Neural crest cell (in vitro differentiated cells): ENCODE measurements at regions not wholly inside any gene's neighbourhood (a gene's known extent, or its start where the extent isn't known, plus 50 kb on each side); places are given as distances from the start of the nearest gene placed in this dataset.

ENCODE experiments used
- DNase-seq: peaks from one replicate; pipeline ENCODE4 v3.0.0; 2021; ENCODE audit warnings: low read depth, mixed read lengths, low spot score
- H3K27ac Mint-ChIP-seq: one replicate; pipeline ENCODE4 v1.8.0; 2021; ENCODE audit warnings: mild to moderate bottlenecking, mixed read lengths; ENCODE audit not compliant: unreplicated experiment
- H3K27me3 Mint-ChIP-seq: 2 replicates; pipeline ENCODE4 v1.8.0; 2021; ENCODE audit warnings: low read depth, mild to moderate bottlenecking, mixed read lengths
- H3K36me3 Mint-ChIP-seq: 2 replicates; pipeline ENCODE4 v1.8.0; 2021; ENCODE audit warnings: low read depth, mild to moderate bottlenecking, mixed read lengths
- H3K4me1 Mint-ChIP-seq: 2 replicates; pipeline ENCODE4 v1.8.0; 2021; ENCODE audit warnings: mixed read lengths
- H3K4me3 Mint-ChIP-seq: one replicate; pipeline ENCODE4 v1.8.0; 2021; ENCODE audit warnings: mild to moderate bottlenecking, mixed read lengths
- H3K9me3 Mint-ChIP-seq: 2 replicates; pipeline ENCODE4 v1.8.0; 2021; ENCODE audit warnings: mixed read lengths
- TF ChIP-seq, protein P1 (sequence below): fragments of 200-600 bp; sonication (generic); conservative IDR thresholded peaks from 2 replicates; pipeline ENCODE4 v1.5.0; 2021; ENCODE audit warnings: antibody characterized with exemption, mild to moderate bottlenecking

DNA sequence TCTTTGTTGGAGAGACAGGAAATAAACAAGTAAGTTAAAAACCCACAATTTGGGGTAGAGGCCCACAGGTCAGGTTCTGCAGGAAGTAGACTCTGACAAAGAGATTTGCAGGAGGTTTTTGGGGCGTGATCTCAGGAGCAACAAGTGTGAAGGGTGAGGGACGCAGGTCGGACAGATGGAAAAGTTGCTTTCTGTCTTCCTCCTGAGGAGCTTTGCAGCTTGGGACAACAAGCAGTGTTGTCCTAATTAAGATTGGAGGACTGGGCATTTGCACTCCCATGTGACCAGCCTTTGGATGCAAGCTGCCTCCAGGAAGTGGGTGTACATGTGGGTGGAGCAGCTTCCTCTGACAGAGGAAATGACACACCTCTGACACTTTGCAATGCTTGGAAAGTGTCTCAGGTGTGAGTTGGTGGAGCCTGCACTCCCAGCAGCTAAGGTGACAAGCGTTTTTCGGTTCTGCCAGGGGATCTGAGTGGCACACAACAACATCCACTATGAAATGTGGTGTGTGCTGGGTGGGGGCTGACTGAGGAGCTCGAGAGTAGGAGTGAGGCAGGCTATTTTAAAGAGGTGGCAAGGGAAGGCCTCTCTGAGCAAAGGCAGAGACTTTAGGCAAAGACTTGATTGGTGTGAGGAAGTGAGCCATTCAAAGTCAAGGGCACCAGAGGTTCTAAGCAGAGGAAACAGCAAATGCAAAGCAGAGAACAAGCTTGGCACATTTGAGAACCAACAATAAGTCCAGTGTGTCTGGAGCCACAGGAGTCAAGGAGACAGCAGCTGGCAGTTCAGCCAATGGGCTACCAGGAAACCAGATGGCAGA lies 339.8 kb upstream of the GATB start:
- TF ChIP-seq, protein P1, sequence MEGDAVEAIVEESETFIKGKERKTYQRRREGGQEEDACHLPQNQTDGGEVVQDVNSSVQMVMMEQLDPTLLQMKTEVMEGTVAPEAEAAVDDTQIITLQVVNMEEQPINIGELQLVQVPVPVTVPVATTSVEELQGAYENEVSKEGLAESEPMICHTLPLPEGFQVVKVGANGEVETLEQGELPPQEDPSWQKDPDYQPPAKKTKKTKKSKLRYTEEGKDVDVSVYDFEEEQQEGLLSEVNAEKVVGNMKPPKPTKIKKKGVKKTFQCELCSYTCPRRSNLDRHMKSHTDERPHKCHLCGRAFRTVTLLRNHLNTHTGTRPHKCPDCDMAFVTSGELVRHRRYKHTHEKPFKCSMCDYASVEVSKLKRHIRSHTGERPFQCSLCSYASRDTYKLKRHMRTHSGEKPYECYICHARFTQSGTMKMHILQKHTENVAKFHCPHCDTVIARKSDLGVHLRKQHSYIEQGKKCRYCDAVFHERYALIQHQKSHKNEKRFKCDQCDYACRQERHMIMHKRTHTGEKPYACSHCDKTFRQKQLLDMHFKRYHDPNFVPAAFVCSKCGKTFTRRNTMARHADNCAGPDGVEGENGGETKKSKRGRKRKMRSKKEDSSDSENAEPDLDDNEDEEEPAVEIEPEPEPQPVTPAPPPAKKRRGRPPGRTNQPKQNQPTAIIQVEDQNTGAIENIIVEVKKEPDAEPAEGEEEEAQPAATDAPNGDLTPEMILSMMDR, result no peak
- Mint-ChIP-seq H3K4me1 (peaks cover 15% of the 10 kb centered on the region), H3K9me3 (no peaks in the 10 kb centered on the region)

DNA sequence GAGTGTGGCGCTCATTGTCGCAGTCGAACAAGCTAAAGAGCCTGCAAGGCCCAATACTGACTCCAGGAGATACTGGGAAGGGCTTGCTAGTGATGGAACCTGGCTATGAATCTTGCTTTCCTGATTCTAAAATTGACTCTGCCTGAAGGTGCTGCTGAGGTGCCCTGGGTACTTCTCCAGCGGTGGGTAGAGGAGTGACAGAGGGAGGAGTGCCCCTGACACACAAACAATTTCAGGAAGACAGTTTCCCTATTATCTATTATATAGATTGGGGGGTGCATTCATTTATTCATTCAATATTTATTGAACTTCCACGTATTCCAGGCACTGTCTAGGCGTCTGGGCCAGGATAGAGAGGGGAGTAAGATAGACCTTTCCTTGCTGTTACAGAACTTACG lies 339.2 kb upstream of the GATB start:
- TF ChIP-seq, protein P1, result no peak
- H3K4me3 Mint-ChIP-seq, result no peak overlapping the region
- H3K9me3 Mint-ChIP-seq, result no peaks in the 10 kb centered on the region
- no peaks in the 10 kb centered on the region for H3K27me3 Mint-ChIP-seq
- no peaks in the 10 kb centered on the region for H3K36me3 Mint-ChIP-seq
- H3K4me1 Mint-ChIP-seq, result peaks cover 10% of the 10 kb centered on the region
- DNase-seq, result no peak
- no peak overlapping the region for H3K27ac Mint-ChIP-seq

More for the DNA sequence above, 339.8 kb upstream of the GATB start:
- no peak for DNase-seq
- no peaks in the 10 kb centered on the region for H3K36me3 Mint-ChIP-seq
- no peak overlapping the region for H3K4me3 Mint-ChIP-seq
- H3K27ac Mint-ChIP-seq, result no peak overlapping the region
- H3K27me3 Mint-ChIP-seq, result no peaks in the 10 kb centered on the region

DNA sequence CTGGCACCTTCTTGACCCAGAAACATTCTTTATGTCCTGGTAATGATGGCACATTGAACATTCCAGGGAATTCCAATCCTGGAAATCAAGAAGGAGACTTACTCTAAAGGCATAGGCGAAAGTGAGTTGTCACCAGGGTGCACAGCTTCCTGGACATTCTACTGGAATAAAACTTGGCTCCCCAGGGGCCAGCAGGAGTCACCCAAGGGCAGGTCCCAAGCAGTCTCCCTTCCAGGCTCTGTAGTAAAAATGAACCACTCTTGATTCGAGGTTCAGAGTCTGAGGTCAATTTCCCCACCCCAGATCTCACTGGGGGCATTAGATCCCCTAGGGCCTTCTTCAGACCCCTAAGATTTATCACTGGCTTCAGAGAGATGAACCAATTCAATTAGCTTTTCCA lies 338.7 kb upstream of the GATB start:
- no peak for DNase-seq
- Mint-ChIP-seq H3K4me3 (no peak overlapping the region), H3K4me1 (peaks cover 10% of the 10 kb centered on the region), H3K27ac (no peak overlapping the region), H3K27me3 (no peaks in the 10 kb centered on the region), H3K36me3 (no peaks in the 10 kb centered on the region), H3K9me3 (no peaks in the 10 kb centered on the region)
- TF ChIP-seq, protein P1, result no peak

DNA sequence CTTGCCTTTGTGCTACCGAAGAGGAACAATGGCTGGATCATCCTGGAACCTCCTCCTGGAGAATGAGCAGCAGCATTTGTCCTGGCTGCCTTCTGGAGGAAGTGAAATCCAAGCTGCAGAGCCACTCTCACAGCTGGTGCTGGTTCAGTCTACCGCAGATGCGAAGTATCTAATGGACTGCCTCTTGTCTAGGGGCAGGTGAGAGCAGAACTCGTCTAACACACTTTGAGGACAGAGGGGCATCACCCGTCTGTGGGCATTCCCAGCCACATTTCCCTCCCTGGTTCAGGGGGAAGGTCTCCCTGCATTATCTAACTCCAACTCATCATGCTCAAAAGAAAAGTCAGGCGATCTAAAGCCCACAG lies 338.2 kb upstream of the GATB start:
- H3K9me3 Mint-ChIP-seq, result no peaks in the 10 kb centered on the region
- H3K27me3 Mint-ChIP-seq, result no peaks in the 10 kb centered on the region
- no peak for DNase-seq
- H3K36me3 Mint-ChIP-seq, result no peaks in the 10 kb centered on the region
- peaks cover 10% of the 10 kb centered on the region for H3K4me1 Mint-ChIP-seq
- peak overlapping the region; percentile 31 for H3K27ac Mint-ChIP-seq
- no peak overlapping the region for H3K4me3 Mint-ChIP-seq
- TF ChIP-seq, protein P1, result no peak

DNA sequence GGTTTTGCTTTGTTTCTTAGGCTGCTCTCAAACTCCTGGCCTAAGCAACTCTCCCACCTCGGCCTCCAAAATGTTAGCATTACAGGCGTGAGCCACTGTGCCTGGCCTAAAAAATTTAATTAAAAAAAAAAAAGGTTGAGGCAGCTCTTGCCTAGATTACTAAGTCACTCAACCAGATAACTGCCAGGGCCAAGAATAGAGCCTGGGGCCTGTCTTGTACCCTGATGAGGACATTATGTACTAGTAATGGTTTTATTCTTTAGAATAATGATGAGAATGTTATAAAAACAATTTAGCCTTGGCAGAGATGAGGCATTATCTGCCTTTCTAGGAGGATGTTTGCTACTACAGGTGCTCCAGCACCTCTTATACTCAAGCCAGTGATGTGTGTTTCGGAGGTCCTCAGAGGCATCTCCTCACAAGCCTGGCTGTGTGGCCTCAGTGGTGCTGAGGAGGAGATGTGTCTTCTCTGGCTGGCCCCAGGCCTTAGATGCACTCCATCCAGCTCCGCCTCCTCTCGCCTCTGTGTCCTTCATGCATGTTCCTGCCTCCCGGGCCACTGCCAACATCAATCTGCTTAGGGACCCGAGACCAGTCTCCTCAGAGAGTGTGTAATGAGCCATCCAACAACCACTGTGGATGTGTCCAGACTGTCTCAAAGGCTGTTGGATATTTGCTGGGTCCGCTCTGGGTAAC lies 337.7 kb upstream of the GATB start:
- no peak for DNase-seq
- Mint-ChIP-seq H3K4me3 (no peak overlapping the region), H3K4me1 (peaks cover 10% of the 10 kb centered on the region), H3K27ac (no peak overlapping the region), H3K36me3 (no peaks in the 10 kb centered on the region), H3K9me3 (no peaks in the 10 kb centered on the region), H3K27me3 (no peaks in the 10 kb centered on the region)
- TF ChIP-seq, protein P1, result no peak
